ENCODE measurements at regions not wholly inside any gene's neighbourhood (a gene's known extent, or its start where the extent isn't known, plus 50 kb on each side); places are given as distances from the start of the nearest gene placed in this dataset.

GRCh38 chr4:36930562-36931111 lies 313.9 kb upstream of the NWD2 start:
- TF ChIP-seq ZFP69B (tag by site-specific recombination; IDR thresholded peaks at IDR 0.05) (no peak), ZNF175 (tag by site-specific recombination; IDR thresholded peaks at IDR 0.05) (no peak), ZBTB21 (tag by site-specific recombination; IDR thresholded peaks at IDR 0.05) (no peak), ELK4 (IDR thresholded peaks at IDR 0.05; ENCODE audit: borderline replicate concordance, low read depth, low read length) (no peak), CTCF (tag by site-specific recombination; IDR thresholded peaks at IDR 0.05) (no peak), ZNF544 (tag by site-specific recombination; IDR thresholded peaks at IDR 0.05) (no peak), ATF2 (tag by site-specific recombination; IDR thresholded peaks at IDR 0.05; ENCODE audit: low read depth) (no peak), ZNF174 (tag by site-specific recombination; IDR thresholded peaks at IDR 0.05) (no peak), REST (tag by site-specific recombination; IDR thresholded peaks at IDR 0.05) (no peak), ZNF423 (tag by site-specific recombination; IDR thresholded peaks at IDR 0.05) (no peak), ZNF324 (tag by site-specific recombination; IDR thresholded peaks at IDR 0.05) (no peak)

Measured in HEK293 (cell line).